ENCODE measurements at regions not wholly inside any gene's neighbourhood (a gene's known extent, or its start where the extent isn't known, plus 50 kb on each side); places are given as distances from the start of the nearest gene placed in this dataset.

DNA sequence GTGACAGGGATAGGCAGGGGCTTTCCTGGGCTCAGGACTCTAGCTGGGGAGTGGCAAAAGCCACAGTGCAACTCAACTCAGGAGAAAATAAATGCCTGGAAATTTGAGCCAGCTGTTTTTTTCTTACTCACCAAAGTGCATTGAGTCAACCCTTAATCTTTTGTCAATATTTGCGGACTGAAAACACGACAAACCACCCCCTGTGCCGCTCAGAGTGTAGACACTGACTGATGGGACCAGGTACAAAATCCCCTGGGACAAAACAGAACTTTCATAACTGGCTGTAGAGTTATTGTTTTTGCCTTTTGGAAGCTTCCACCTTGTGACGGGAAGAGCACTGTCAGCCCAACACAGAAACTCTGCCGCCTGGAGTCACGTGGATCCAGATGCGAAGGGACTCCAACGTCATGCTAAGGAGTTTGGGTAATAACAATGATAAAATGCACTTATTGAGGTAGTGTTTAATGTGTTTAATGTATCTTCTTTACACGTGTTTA, 164.6 kb downstream of the PLPP3 start:
- Histone ChIP-seq H3K27me3 (ENCODE audit: insufficient read depth, poor library complexity, severe bottlenecking) (no peaks in the 10 kb centered on the region), H3K36me3 (ENCODE audit: low read depth) (no peaks in the 10 kb centered on the region), H3K4me1 (ENCODE audit: insufficient read depth, poor library complexity, severe bottlenecking) (peaks cover 5% of the 10 kb centered on the region), H3K27ac (ENCODE audit: poor library complexity, severe bottlenecking) (no peak overlapping the region), H3K9me3 (ENCODE audit: severe bottlenecking) (no peaks in the 10 kb centered on the region), H3K4me3 (ENCODE audit: severe bottlenecking) (no peak overlapping the region)
- DNase-seq (ENCODE audit: low spot score) (no peak), ATAC-seq (ENCODE audit: low read depth) (peak; percentile 78)
- TF ChIP-seq, protein P1, sequence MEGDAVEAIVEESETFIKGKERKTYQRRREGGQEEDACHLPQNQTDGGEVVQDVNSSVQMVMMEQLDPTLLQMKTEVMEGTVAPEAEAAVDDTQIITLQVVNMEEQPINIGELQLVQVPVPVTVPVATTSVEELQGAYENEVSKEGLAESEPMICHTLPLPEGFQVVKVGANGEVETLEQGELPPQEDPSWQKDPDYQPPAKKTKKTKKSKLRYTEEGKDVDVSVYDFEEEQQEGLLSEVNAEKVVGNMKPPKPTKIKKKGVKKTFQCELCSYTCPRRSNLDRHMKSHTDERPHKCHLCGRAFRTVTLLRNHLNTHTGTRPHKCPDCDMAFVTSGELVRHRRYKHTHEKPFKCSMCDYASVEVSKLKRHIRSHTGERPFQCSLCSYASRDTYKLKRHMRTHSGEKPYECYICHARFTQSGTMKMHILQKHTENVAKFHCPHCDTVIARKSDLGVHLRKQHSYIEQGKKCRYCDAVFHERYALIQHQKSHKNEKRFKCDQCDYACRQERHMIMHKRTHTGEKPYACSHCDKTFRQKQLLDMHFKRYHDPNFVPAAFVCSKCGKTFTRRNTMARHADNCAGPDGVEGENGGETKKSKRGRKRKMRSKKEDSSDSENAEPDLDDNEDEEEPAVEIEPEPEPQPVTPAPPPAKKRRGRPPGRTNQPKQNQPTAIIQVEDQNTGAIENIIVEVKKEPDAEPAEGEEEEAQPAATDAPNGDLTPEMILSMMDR (IDR thresholded peaks at IDR 0.05; ENCODE audit: poor library complexity, severe bottlenecking): no peak

DNA sequence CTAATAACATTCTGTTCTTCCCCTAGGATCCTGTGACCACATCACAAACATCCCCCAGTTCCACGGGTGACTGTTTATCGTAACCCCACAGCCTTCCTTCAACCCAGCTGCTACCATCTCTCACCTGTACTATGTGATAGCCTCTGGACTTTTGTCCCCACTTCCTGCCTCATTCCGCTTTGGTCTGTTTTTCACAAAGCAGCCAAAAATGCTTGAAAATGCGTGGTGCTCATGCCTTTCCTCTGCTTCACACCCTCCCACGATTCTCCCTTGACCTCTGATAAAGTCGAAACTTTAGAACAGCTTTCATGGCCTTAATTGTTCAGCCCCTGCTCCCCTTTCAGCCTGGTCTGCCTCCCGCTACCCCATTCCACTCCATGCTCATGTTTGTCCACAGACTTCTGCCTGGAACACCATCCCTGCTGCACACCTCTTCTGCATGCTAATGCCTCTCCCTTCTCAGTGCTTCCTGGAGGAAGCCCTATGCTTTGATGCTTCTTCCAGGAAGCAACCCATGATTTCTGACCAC, 165.6 kb downstream of the PLPP3 start:
- Histone ChIP-seq H3K27me3 (ENCODE audit: insufficient read depth, poor library complexity, severe bottlenecking) (no peaks in the 10 kb centered on the region), H3K9me3 (ENCODE audit: severe bottlenecking) (no peaks in the 10 kb centered on the region), H3K36me3 (ENCODE audit: low read depth) (no peaks in the 10 kb centered on the region), H3K4me3 (ENCODE audit: severe bottlenecking) (no peak overlapping the region), H3K27ac (ENCODE audit: poor library complexity, severe bottlenecking) (no peak overlapping the region), H3K4me1 (ENCODE audit: insufficient read depth, poor library complexity, severe bottlenecking) (peaks cover 5% of the 10 kb centered on the region)
- ATAC-seq (ENCODE audit: low read depth) (no peak), DNase-seq (ENCODE audit: low spot score) (no peak)
- TF ChIP-seq, protein P1 (IDR thresholded peaks at IDR 0.05; ENCODE audit: poor library complexity, severe bottlenecking): no peak

DNA sequence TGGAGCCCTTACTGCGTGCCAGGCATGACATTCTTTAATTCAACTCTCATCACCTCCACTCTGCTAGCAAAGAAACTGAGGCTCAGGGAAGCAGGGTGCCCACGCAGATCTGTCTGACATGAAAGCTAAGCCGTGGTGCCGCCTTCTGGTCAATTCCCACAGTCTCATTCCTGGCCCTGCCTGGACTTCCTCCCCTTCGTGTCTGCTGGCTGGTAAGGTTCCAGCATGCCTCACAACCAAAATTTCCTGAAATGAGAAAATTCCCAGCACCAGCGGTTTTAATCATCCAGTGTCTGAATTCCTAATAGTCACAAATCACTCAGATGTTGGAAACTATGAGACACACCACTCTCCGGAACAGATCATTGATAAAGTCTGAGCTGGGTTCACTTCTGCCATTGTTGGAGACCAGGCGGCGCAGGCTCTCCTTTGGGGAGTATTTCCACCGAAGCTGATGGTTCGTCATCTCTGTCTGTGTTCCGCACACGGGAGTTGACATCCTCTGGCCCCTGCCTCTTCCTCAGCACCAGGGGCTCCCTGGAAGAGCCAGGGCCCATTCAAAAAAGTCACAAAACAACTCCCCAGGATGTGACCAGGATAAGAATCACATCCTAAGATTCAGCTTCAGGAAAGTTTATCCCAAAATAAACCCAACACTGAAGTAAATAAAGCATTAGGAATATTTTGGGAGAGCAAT, 167.7 kb downstream of the PLPP3 start:
- ATAC-seq (ENCODE audit: low read depth) (no peak), DNase-seq (ENCODE audit: low spot score) (no peak)
- H3K9me3 ChIP-seq (ENCODE audit: severe bottlenecking): no peaks in the 10 kb centered on the region
- no peak overlapping the region for H3K27ac ChIP-seq (ENCODE audit: poor library complexity, severe bottlenecking)
- TF ChIP-seq, protein P1 (IDR thresholded peaks at IDR 0.05; ENCODE audit: poor library complexity, severe bottlenecking): no peak
- H3K36me3 ChIP-seq (ENCODE audit: low read depth): no peaks in the 10 kb centered on the region
- H3K27me3 ChIP-seq (ENCODE audit: insufficient read depth, poor library complexity, severe bottlenecking): no peaks in the 10 kb centered on the region
- H3K4me3 ChIP-seq (ENCODE audit: severe bottlenecking): no peak overlapping the region
- peaks cover 5% of the 10 kb centered on the region for H3K4me1 ChIP-seq (ENCODE audit: insufficient read depth, poor library complexity, severe bottlenecking)

DNA sequence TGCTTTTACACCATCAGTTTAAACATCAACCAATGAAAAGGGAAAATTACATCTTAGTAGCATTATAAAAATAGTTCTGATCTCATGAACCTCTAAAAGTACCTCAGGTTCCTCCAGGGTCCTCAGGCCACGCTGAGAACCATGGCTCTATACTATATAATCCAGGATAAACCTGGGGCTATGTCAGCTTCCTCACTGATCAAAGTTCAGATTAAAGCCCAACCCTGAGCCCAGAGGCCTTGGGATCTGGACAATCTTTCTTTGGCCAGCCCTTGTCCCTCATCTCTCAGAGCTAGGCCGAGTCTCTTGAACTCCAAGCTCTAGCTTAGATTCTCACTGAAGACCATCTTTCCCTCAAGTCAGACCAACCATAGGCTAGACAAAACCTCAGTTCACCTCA, 168.3 kb downstream of the PLPP3 start:
- DNase-seq (ENCODE audit: low spot score) (no peak), ATAC-seq (ENCODE audit: low read depth) (no peak)
- H3K4me3 ChIP-seq (ENCODE audit: severe bottlenecking): no peak overlapping the region
- TF ChIP-seq, protein P1 (IDR thresholded peaks at IDR 0.05; ENCODE audit: poor library complexity, severe bottlenecking): no peak
- H3K27me3 ChIP-seq (ENCODE audit: insufficient read depth, poor library complexity, severe bottlenecking): no peaks in the 10 kb centered on the region
- no peaks in the 10 kb centered on the region for H3K9me3 ChIP-seq (ENCODE audit: severe bottlenecking)
- H3K4me1 ChIP-seq (ENCODE audit: insufficient read depth, poor library complexity, severe bottlenecking): peaks cover 5% of the 10 kb centered on the region
- H3K36me3 ChIP-seq (ENCODE audit: low read depth): no peaks in the 10 kb centered on the region
- no peak overlapping the region for H3K27ac ChIP-seq (ENCODE audit: poor library complexity, severe bottlenecking)

DNA sequence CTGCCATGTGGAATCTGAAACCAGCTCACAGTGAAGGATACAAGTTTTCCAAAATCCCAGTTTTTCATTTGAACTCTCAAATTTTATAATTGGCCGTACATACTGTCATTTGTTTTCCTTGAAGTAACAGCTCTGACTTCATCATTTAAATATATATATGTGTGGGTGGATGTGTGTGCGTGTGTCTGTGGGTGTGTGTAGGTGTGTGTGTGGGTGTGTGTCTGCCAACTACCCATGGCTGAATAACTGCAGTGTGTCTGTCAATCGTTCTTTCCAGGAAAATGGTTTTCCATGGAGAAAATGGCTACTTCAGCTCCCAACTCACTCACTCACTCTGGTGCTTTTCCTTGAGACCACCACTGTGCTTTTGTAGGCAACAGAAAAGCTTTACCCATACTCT, 169.0 kb downstream of the PLPP3 start:
- ATAC-seq (ENCODE audit: low read depth): no peak
- TF ChIP-seq, protein P1 (IDR thresholded peaks at IDR 0.05; ENCODE audit: poor library complexity, severe bottlenecking): no peak
- Histone ChIP-seq H3K27ac (ENCODE audit: poor library complexity, severe bottlenecking) (no peak overlapping the region), H3K27me3 (ENCODE audit: insufficient read depth, poor library complexity, severe bottlenecking) (no peaks in the 10 kb centered on the region), H3K4me1 (ENCODE audit: insufficient read depth, poor library complexity, severe bottlenecking) (peaks cover 5% of the 10 kb centered on the region), H3K4me3 (ENCODE audit: severe bottlenecking) (no peak overlapping the region), H3K36me3 (ENCODE audit: low read depth) (no peaks in the 10 kb centered on the region), H3K9me3 (ENCODE audit: severe bottlenecking) (no peaks in the 10 kb centered on the region)
- DNase-seq (ENCODE audit: low spot score): no peak

Data from RWPE2 (cell line).